Mesenchymal stem cell (in vitro differentiated cells and primary cell): ENCODE measurements at regions not wholly inside any gene's neighbourhood (a gene's known extent, or its start where the extent isn't known, plus 50 kb on each side); places are given as distances from the start of the nearest gene placed in this dataset.

ENCODE experiments used
- DNase-seq: peaks from one replicate; pipeline ENCODE4 v3.0.0-alpha.2; 2013
- H2AFZ ChIP-seq: one replicate; pipeline ENCODE4 v1.6.1; 2013; ENCODE audit warnings: low read depth, mild to moderate bottlenecking, control low read depth, inconsistent platforms, low read length, moderate library complexity
- H2AK5ac ChIP-seq: 2 replicates; pipeline ENCODE4 v1.6.1; 2013; ENCODE audit warnings: low read length, moderate library complexity, mild to moderate bottlenecking, inconsistent platforms; ENCODE audit not compliant: severe bottlenecking
- H2BK120ac ChIP-seq: one replicate; pipeline ENCODE4 v1.6.1; 2013; ENCODE audit warnings: low read depth, mild to moderate bottlenecking, inconsistent platforms, low read length, moderate library complexity
- H2BK12ac ChIP-seq, 2 experiments: one replicate each; pipeline ENCODE4 v1.6.1; 2013; ENCODE audit warnings: inconsistent platforms in 2 of 2, low read length in 2 of 2, mild to moderate bottlenecking in 2 of 2, moderate library complexity in 2 of 2, control low read depth in 1 of 2
- H2BK15ac ChIP-seq: one replicate; pipeline ENCODE4 v1.6.1; 2013; ENCODE audit warnings: mild to moderate bottlenecking, low read depth, inconsistent platforms; ENCODE audit not compliant: poor library complexity, severe bottlenecking
- H2BK5ac ChIP-seq: 2 replicates; pipeline ENCODE4 v1.6.1; 2013; ENCODE audit warnings: low read depth, mild to moderate bottlenecking, low read length, control low read depth, inconsistent platforms; ENCODE audit not compliant: poor library complexity, severe bottlenecking
- H3K14ac ChIP-seq, 2 experiments: one replicate each; pipeline ENCODE4 v1.6.1; 2013; ENCODE audit warnings: inconsistent platforms in 2 of 2, low read length in 2 of 2, control low read depth in 1 of 2, mild to moderate bottlenecking in 1 of 2, moderate library complexity in 1 of 2
- H3K18ac ChIP-seq, 2 experiments: one replicate each; pipeline ENCODE4 v1.6.1; 2013; ENCODE audit warnings: inconsistent platforms in 2 of 2, low read length in 2 of 2, control low read depth in 1 of 2, low read depth in 1 of 2, mild to moderate bottlenecking in 1 of 2
- H3K23ac ChIP-seq, 2 experiments: one replicate each; pipeline ENCODE4 v1.6.1; 2013; ENCODE audit warnings: inconsistent platforms in 2 of 2, low read length in 2 of 2, mild to moderate bottlenecking in 2 of 2, moderate library complexity in 2 of 2, control low read depth in 1 of 2
- H3K27ac ChIP-seq: 2 replicates; pipeline ENCODE4 v1.5.1; 2013; ENCODE audit warnings: mild to moderate bottlenecking, moderate library complexity, low read length, control low read depth, inconsistent platforms; ENCODE audit not compliant: poor library complexity, severe bottlenecking
- H3K27me3 ChIP-seq, 2 experiments: 2 replicates each; pipeline versions ENCODE4 v1.6.1 to v1.7.0; 2013; ENCODE audit warnings: low read length in 2 of 2, mild to moderate bottlenecking in 2 of 2, moderate library complexity in 2 of 2, control low read depth in 1 of 2, inconsistent platforms in 1 of 2; ENCODE audit not compliant: control insufficient read depth in 1 of 2, insufficient read depth in 1 of 2
- H3K36me3 ChIP-seq, 2 experiments: 2 replicates each; pipeline versions ENCODE4 v1.6.1 to v1.7.0; 2013; ENCODE audit warnings: low read length in 2 of 2, control low read depth in 1 of 2, inconsistent platforms in 1 of 2, low read depth in 1 of 2, mild to moderate bottlenecking in 1 of 2; ENCODE audit not compliant: insufficient read depth in 2 of 2, control insufficient read depth in 1 of 2
- H3K4ac ChIP-seq, 2 experiments: one replicate each; pipeline ENCODE4 v1.6.1; 2013; ENCODE audit warnings: inconsistent platforms in 2 of 2, low read length in 2 of 2, mild to moderate bottlenecking in 2 of 2, moderate library complexity in 2 of 2, control low read depth in 1 of 2, low read depth in 1 of 2
- H3K4me1 ChIP-seq: 2 replicates; pipeline ENCODE4 v1.6.1; 2013; ENCODE audit warnings: low read depth, low read length, control low read depth; ENCODE audit not compliant: control insufficient read depth, insufficient read depth
- H3K4me2 ChIP-seq: 2 replicates; pipeline ENCODE4 v1.6.1; 2013; ENCODE audit warnings: low read length, mild to moderate bottlenecking, inconsistent platforms; ENCODE audit not compliant: poor library complexity, severe bottlenecking
- H3K4me3 ChIP-seq, 2 experiments: 2 replicates each; pipeline versions ENCODE4 v1.5.1 to v1.7.0; 2013; ENCODE audit warnings: low read length in 2 of 2, mild to moderate bottlenecking in 2 of 2, control low read depth in 1 of 2, low read depth in 1 of 2; ENCODE audit not compliant: insufficient read depth in 1 of 2
- H3K79me1 ChIP-seq: replicated peaks from 2 replicates; pipeline ENCODE4 v1.6.1; 2013; ENCODE audit warnings: mild to moderate bottlenecking, control low read depth, low read length, inconsistent platforms; ENCODE audit not compliant: poor library complexity, severe bottlenecking
- H3K9ac ChIP-seq: 2 replicates; pipeline ENCODE4 v1.7.0; 2013; ENCODE audit warnings: mild to moderate bottlenecking, low read length, moderate library complexity
- H3K9me3 ChIP-seq: 2 replicates; pipeline ENCODE4 v1.7.0; 2013; ENCODE audit warnings: mild to moderate bottlenecking, low read length; ENCODE audit not compliant: control insufficient read depth
- H4K8ac ChIP-seq: one replicate; pipeline ENCODE4 v1.6.1; 2013; ENCODE audit warnings: inconsistent platforms, mild to moderate bottlenecking, low read length, moderate library complexity
- H4K91ac ChIP-seq: one replicate; pipeline ENCODE4 v1.6.1; 2013; ENCODE audit warnings: mild to moderate bottlenecking, low read length, inconsistent platforms
- whole genome bisulfite sequencing: methylation state at CpG from one replicate; pipeline ENCODE4 v1.1.7; 2013; ENCODE audit warnings: mixed read lengths; 5-methylcytosine and 5-hydroxymethylcytosine counted together

DNA sequence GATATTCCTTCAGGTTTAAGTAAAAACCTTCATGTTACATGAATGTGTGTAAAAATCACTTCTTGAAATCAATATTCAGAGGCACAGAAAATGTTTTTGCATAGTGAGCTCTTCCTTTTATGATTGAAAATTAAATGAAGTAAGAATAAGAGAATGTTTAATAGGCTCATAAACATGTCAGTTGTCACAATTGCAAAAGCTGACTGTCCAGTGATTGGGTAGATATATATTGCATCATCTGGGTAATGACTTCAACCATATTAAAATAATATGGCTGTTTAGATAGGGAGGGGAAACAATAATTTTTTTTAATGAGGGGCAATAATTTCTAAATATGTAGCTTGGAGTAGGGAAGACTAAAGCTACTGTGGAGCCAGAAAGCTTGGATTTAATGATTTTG, 529.8 kb upstream of the GOLIM4 start:
- no peak overlapping the region for H3K4me2 ChIP-seq

DNA sequence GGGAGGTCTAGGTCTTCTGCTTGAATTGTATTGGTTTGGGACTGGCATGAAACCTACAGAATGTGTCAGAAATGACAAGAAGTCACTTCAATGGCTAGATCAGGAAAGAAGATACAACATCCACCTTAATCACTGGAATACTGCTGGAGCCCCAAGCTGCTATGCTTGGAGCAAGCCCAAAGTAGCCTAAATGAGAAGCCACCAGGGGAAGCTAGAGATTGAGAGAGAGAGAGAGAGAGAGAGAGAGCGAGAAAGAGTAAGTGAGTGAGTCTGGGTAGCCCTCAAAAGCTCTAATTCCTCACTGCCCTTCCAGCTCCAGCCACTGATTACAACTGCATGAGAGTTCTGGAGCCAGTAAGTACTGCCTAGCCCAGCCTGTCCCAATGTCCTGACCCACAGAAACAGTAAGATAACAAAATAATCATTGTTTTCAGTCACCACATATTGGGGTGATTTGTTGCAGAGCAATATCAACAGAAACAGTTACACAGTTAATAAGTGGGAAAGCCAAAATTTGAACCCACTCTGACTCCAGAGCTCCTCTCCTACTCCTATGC, 529.2 kb upstream of the GOLIM4 start:
- DNase-seq, result no peak

More for the DNA sequence above, 529.8 kb upstream of the GOLIM4 start:
- H3K27ac ChIP-seq, result no peak overlapping the region
- no peak overlapping the region for H3K4me3 ChIP-seq
- H4K8ac ChIP-seq, result no peak overlapping the region
- no peaks in the 10 kb centered on the region for H3K27me3 ChIP-seq
- no peak overlapping the region for H3K9ac ChIP-seq
- H3K18ac ChIP-seq, result no peak overlapping the region
- H3K36me3 ChIP-seq, result no peaks in the 10 kb centered on the region
- H3K14ac ChIP-seq, result no peak overlapping the region
- H2AFZ ChIP-seq, result no peak overlapping the region
- no peak overlapping the region for H3K23ac ChIP-seq
- no peaks in the 10 kb centered on the region for H3K4me1 ChIP-seq
- H3K79me1 ChIP-seq, result no peaks in the 10 kb centered on the region
- DNase-seq, result no peak
- H2BK5ac ChIP-seq, result no peak overlapping the region
- no peak overlapping the region for H2BK15ac ChIP-seq
- no peak overlapping the region for H2AK5ac ChIP-seq
- H3K9me3 ChIP-seq, result no peaks in the 10 kb centered on the region
- H2BK12ac ChIP-seq, result no peak overlapping the region
- no peak overlapping the region for H2BK120ac ChIP-seq
- H3K4ac ChIP-seq, result no peak overlapping the region
- H4K91ac ChIP-seq, result no peak overlapping the region

DNA sequence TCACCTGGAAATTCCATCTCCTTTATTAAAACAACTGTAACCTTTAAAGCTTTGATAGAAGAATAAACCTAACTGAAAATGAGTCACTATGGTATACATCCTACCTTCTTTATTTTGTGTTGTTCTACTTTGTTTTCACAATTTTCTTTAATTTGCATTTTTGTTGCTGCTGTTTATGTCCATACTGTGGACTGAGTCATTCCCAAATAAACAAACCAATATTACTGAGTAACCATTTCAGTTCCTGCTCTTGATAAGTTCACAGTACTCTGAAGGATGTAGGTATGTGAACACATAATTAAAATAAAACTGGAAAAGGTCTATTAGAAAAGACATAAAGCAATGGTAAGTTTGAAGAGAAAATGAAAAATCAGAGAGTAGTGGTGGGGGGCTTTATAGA, 528.5 kb upstream of the GOLIM4 start:
- H2BK12ac ChIP-seq, result no peak overlapping the region
- no peaks in the 10 kb centered on the region for H3K36me3 ChIP-seq
- H2BK15ac ChIP-seq, result no peak overlapping the region
- H3K23ac ChIP-seq, result no peak overlapping the region
- no peak overlapping the region for H3K9ac ChIP-seq
- H3K9me3 ChIP-seq, result no peaks in the 10 kb centered on the region
- no peak overlapping the region for H2AFZ ChIP-seq
- no peak overlapping the region for H4K91ac ChIP-seq
- H3K4me1 ChIP-seq, result no peaks in the 10 kb centered on the region
- H3K4me2 ChIP-seq, result no peak overlapping the region
- no peaks in the 10 kb centered on the region for H3K27me3 ChIP-seq
- H3K27ac ChIP-seq, result no peak overlapping the region
- DNase-seq, result no peak
- H4K8ac ChIP-seq, result no peak overlapping the region
- no peak overlapping the region for H2AK5ac ChIP-seq
- H2BK5ac ChIP-seq, result no peak overlapping the region
- H3K4ac ChIP-seq, result no peak overlapping the region
- no peaks in the 10 kb centered on the region for H3K79me1 ChIP-seq
- H3K4me3 ChIP-seq, result no peak overlapping the region
- H3K18ac ChIP-seq, result no peak overlapping the region
- H2BK120ac ChIP-seq, result no peak overlapping the region
- no peak overlapping the region for H3K14ac ChIP-seq

More for the DNA sequence above, 529.2 kb upstream of the GOLIM4 start:
- Histone ChIP-seq H2AK5ac (no peak overlapping the region), H3K36me3 (no peaks in the 10 kb centered on the region), H3K4ac (no peak overlapping the region), H2AFZ (no peak overlapping the region), H3K9me3 (no peaks in the 10 kb centered on the region), H3K79me1 (no peaks in the 10 kb centered on the region), H3K9ac (no peak overlapping the region), H3K18ac (no peak overlapping the region), H2BK120ac (no peak overlapping the region), H2BK12ac (no peak overlapping the region), H3K23ac (no peak overlapping the region), H2BK5ac (no peak overlapping the region), H3K27me3 (no peaks in the 10 kb centered on the region), H3K14ac (no peak overlapping the region), H4K8ac (no peak overlapping the region), H3K4me1 (no peaks in the 10 kb centered on the region), H3K4me3 (no peak overlapping the region), H4K91ac (no peak overlapping the region), H2BK15ac (no peak overlapping the region), H3K27ac (no peak overlapping the region), H3K4me2 (no peak overlapping the region)
- WGBS, result 100% methylated on average over 1 of the region's 1 CpG

DNA sequence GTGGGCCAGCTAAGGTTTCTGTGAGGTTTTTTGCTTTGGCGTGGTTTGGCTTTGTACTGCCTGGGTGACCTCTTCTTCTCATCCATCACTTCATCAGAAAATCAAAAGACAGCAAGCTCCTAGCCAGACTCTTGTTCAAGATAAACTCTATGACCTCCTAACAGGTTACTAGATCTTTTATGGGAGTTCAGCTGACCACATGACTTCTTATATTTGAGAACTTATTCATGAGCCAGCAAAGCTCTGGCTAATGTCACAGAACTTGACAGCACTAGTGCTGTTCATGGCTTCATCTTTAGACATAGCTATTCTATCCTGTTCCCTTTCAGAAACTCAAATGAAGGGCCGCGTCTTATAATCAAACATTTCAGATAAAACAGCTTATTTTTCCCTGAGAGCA, 527.1 kb upstream of the GOLIM4 start:
- no peak overlapping the region for H2AFZ ChIP-seq

More for the DNA sequence above, 527.1 kb upstream of the GOLIM4 start:
- Histone ChIP-seq H2BK5ac (no peak overlapping the region), H3K18ac (no peak overlapping the region), H3K23ac (no peak overlapping the region), H3K79me1 (no peaks in the 10 kb centered on the region), H3K4me3 (no peak overlapping the region), H3K14ac (no peak overlapping the region), H4K8ac (no peak overlapping the region), H3K9me3 (no peaks in the 10 kb centered on the region), H2BK120ac (no peak overlapping the region), H3K9ac (no peak overlapping the region), H3K27me3 (no peaks in the 10 kb centered on the region), H3K27ac (no peak overlapping the region), H2BK15ac (no peak overlapping the region), H3K4me1 (no peaks in the 10 kb centered on the region), H3K4me2 (no peak overlapping the region), H2BK12ac (no peak overlapping the region), H3K4ac (no peak overlapping the region), H2AK5ac (no peak overlapping the region), H4K91ac (no peak overlapping the region), H3K36me3 (no peaks in the 10 kb centered on the region)
- 64% methylated on average over 3 of the region's 3 CpGs for WGBS
- peak; percentile 27 for DNase-seq
